Activated CD8-positive, alpha-beta memory T cell treated with anti-CD3 and anti-CD28 coated beads for 24 hours (primary cell): ENCODE measurements at regions not wholly inside any gene's neighbourhood (a gene's known extent, or its start where the extent isn't known, plus 50 kb on each side); places are given as distances from the start of the nearest gene placed in this dataset.
"Not testable (repeated sequence)": the region's sequence is repeated elsewhere in the genome, so short reads cannot be mapped to it uniquely, and the experiment has no call there.

ENCODE experiments used
- DNase-seq: peaks from one replicate; pipeline ENCODE4 v3.0.0-alpha.2; 2020

GRCh38 chr9:120338340-120338739 is 241.6 kb downstream of the CDK5RAP2 start:
- no peak for DNase-seq

- DNase-seq = no peak
Observed at GRCh38 chr9:120337131-120337530, 242.8 kb downstream of the CDK5RAP2 start.

DNA sequence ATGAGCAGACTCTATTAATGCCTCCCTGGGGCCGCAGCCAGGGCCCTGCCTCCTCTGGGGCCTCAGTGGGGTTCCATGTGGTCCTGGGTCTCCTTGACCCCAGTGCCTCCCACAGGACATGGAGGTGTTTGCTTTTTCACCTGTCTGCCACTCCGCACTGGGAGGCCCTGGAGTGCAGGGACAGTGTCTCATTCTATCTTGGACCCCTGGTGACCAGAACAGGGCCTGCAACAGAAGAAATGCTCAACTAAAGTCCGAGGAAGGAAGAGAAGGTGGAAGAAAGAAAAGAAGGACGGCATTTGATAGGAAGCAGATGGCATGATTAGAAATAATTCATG is 243.2 kb downstream of the CDK5RAP2 start:
- DNase-seq = no peak

DNA sequence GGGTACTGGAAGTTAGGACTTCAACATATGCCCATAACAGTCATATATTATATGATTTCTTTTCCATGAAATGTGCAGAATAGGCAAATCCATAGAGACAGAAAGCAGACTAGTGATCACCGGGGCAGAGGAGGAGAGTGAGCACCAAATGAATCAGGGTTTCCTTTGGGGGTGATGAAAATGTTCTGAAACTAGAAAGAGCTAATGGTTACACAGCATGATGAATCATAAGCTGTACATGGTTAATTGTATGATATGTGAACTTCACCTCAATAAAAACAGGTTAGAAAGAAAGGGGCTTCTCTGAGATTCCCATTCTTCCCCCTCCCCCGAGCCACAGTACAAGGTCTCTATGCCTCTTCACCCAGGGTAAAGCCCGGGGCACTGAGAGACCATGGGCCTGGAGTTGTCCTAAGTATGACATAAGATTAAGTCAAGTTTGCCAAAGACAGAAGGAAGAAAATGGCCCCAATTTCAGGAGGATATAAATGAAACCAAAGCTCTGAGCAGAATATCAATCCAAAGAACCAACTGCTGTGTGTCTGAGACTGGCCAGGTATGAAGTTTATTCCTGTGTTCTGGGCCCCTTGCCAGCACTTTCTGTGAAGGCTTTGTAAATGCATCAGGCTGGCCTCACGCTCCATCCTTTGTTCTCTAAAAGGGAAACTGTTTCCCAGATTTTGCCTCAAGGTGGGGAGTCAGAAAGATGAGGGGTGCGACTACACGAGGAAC is 243.8 kb downstream of the CDK5RAP2 start:
- DNase-seq = no peak

GRCh38 chr9:120331913-120332312 is 248.1 kb downstream of the CDK5RAP2 start:
- DNase-seq = no peak

GRCh38 chr9:120330031-120330430 is 249.9 kb downstream of the CDK5RAP2 start:
- no peak for DNase-seq

- no peak for DNase-seq
Observed at GRCh38 chr9:120327322-120327721, 252.6 kb downstream of the CDK5RAP2 start.

GRCh38 chr9:120326049-120326693 is 253.8 kb downstream of the CDK5RAP2 start:
- no peak for DNase-seq

- no peak for DNase-seq
Observed at GRCh38 chr9:120324996-120325642, 254.8 kb downstream of the CDK5RAP2 start.

- no peak for DNase-seq
Observed at GRCh38 chr9:120324461-120324860, 255.5 kb downstream of the CDK5RAP2 start.

DNA sequence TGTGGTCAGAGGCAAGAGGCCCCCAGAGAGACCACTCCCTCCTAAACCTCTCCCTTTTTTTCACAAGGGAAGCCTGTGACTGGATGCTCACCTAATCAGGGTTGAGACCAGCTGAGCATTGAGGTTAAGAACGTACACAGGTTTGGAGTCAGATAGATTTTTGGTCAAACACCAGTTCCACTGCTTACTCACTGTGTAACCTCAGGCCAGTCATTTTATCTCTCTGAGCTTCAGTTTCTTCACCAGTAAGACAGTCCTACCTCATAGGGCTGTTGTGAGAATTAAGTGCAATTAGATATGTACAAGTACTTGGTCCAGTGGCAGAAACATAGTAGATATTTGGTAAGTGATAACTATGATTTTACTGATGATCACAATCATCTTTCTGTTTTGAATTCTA is 256.8 kb downstream of the CDK5RAP2 start:
- no peak for DNase-seq

- DNase-seq = no peak
Observed at GRCh38 chr9:120319452-120319851, 260.5 kb downstream of the CDK5RAP2 start.

DNA sequence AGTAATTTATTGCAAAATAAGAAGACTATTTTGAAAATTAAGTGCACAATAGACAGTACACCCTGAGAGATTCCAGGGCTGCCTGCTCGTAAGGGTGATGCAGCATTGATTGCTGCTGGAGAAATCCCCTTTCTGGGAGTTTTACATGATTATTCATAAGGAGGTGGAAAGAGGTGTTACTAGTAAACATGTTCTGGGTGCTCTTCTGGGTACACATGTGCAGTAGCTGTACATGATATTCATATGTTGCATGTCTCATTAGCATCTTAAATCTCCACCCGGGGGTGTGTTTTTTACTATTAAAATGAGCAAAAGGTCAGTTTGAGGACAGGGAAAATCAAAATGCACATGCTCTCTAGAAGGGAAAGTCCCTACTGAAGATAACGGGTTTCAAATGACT is 264.8 kb downstream of the CDK5RAP2 start:
- no peak for DNase-seq

- no peak for DNase-seq
Observed at GRCh38 chr9:120312031-120312430, 267.9 kb downstream of the CDK5RAP2 start.

- no peak for DNase-seq
Observed at GRCh38 chr9:120310035-120310434, 269.9 kb downstream of the CDK5RAP2 start.

DNA sequence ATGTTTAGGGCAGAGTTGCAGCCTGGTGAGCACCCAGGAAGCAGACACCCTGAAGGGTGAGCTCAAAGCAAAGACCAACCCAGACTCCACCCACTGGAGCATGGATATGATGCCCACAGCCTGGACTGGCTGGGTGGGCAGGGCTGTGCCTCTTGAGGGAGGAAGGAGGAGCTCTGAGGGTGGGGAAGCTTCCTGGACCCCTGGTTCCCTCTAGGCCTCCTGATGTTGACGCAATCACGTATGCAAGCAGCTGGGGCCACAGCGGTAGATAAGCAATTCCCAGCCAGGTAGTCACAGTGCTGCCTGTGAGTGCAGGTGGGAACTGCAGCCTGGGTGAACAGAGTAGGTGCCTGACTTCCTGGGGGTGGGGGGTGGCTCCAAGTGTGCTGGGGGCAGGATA is 271.5 kb downstream of the CDK5RAP2 start:
- DNase-seq = no peak

DNA sequence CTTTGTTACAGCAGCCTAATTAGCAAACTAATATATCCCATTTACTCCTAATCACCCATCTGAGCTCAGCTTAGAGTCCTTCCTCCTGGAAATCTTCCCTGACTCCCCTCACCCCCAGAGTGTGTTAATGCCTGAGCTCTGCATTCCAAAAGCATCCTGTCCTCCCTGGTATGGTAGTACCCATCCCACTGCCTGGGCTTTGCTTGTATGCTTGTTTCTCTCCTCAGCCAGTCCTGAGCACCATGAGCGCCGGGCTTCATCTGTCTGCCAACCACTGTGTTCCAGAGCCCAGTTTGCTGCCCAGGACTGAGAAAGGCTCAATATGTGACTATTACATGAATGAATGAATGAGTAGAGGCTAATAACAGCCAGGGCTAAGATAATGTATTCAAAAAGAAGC is 272.4 kb downstream of the CDK5RAP2 start:
- no peak for DNase-seq

GRCh38 chr9:120306561-120306960 is 273.4 kb downstream of the CDK5RAP2 start:
- no peak for DNase-seq

DNA sequence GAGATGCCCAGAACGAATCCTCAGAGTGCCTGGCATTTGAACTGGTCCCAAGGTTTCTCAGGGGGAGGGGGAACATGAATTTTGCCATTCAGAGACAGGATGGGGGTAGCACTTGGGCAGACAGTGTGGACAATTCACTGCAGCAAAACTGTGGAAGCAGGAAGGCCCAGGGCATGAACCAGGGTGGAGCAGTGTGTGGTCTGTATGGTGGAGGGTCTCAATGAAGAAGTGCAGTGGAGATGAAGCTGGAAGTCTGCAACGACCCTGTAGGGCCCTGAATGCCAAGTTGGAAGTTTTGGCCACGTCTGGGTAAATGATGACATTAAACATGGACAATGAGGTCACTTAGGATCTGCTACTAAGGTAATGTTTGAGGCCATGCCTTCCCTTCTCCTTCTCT is 273.9 kb downstream of the CDK5RAP2 start:
- no peak for DNase-seq

GRCh38 chr9:120304896-120305295 is 275.1 kb downstream of the CDK5RAP2 start:
- DNase-seq = not testable (repeated sequence)

DNA sequence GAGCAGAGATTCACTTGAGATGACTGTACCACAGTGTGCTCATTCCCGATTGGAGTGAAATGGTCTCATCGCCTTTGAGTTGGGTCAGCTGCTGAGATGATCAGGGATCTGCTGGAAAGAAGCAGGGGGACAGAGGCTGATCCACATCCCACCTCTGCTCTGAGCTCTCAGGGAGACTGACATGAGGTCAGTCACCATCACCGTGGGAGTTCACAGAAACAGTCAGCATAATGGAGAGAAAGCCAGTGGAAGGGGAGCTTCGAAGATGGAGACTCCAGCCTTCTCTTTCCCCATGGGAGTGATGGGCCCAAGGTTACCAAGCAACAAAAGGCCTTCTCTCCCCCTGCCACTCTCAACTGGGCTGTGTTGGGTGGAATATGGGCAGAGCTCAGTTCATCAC is 276.4 kb downstream of the CDK5RAP2 start:
- no peak for DNase-seq

DNA sequence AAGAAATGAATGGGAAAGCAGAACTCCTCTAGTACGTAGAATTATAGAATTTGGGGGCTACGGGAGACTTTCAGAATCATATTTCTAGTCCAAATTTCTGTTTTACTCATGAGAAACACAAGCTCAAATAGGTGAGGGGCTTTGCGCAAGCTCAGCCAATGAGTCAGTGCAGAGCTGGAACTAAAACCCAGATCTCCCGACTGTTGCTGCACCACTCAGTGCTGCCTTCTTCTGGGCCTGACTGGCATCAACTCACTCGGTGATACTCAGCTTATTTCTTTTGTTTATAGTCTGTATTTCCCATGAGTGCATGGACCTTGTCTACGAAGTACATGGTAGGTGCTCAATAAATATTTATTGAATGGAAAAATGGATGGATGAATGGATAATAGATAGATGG is 280.2 kb downstream of the CDK5RAP2 start:
- DNase-seq = no peak

- no peak for DNase-seq
Observed at GRCh38 chr9:120294003-120294402, 286.0 kb downstream of the CDK5RAP2 start.

- no peak for DNase-seq
Observed at GRCh38 chr9:120292606-120293005, 287.4 kb downstream of the CDK5RAP2 start.
